Thyroid gland (tissue), 4 donors: ENCODE measurements at regions not wholly inside any gene's neighbourhood (a gene's known extent, or its start where the extent isn't known, plus 50 kb on each side); places are given as distances from the start of the nearest gene placed in this dataset.

ENCODE experiments used
- DNase-seq, 2 donors: peaks; one replicate each; pipeline ENCODE4 v3.0.0-alpha.2; 2019
- H3K27ac ChIP-seq, 3 donors: fragments of 200-600 bp; sonication (generic); 1 replicate in 2 of 3; 2 replicates in 1 of 3; pipeline ENCODE4 v1.5.1; 2016 to 2019; ENCODE audit warnings: mild to moderate bottlenecking in 1 of 3, moderate library complexity in 1 of 3
- H3K27me3 ChIP-seq: fragments of 200-600 bp; sonication (generic); one replicate; pipeline ENCODE4 v1.5.1; 2019
- H3K36me3 ChIP-seq, 2 donors: fragments of 200-600 bp; sonication (generic); one replicate each; pipeline ENCODE4 v1.5.1; 2016 to 2019
- H3K4me1 ChIP-seq, 2 donors: fragments of 200-600 bp; sonication (generic); one replicate each; pipeline ENCODE4 v1.5.1; 2017 to 2019
- H3K4me3 ChIP-seq, 3 donors: fragments of 200-600 bp; sonication (generic); replicated peaks in 1 of 3; 1 replicate in 2 of 3; 2 replicates in 1 of 3; pipeline ENCODE4 v1.5.1; 2016; ENCODE audit warnings: mild to moderate bottlenecking in 1 of 3
- H3K9me3 ChIP-seq: fragments of 200-600 bp; sonication (generic); one replicate; pipeline ENCODE4 v1.5.1; 2017
- CTCF ChIP-seq, 6 experiments: fragments of 200-600 bp in 3 of 6; fragments of 450-650 bp in 3 of 6; sonication (generic) in 3 of 6; IDR thresholded peaks; one replicate each; pipeline ENCODE4 v1.5.1; 2016 to 2019; ENCODE audit warnings: antibody characterized with exemption in 6 of 6, mild to moderate bottlenecking in 2 of 6, inconsistent platforms in 1 of 6, moderate library complexity in 1 of 6
- POLR2A ChIP-seq, 2 donors: fragments of 450-650 bp; IDR thresholded peaks; one replicate each; pipeline ENCODE4 v1.6.1; 2017; ENCODE audit warnings: antibody characterized with exemption in 2 of 2, mild to moderate bottlenecking in 2 of 2, moderate library complexity in 1 of 2
- WGBS, 2 donors: methylation state at CpG; one replicate each; pipeline ENCODE4 v1.1.5; 2017; 5-methylcytosine and 5-hydroxymethylcytosine counted together
- intact Hi-C: fragments of 100-400 bp; cut with DNase I; formaldehyde crosslinking; loops from one replicate; pipeline ENCODE4 v1.15.1; 2023

GRCh38 chr15:38195191-38195901 lies 57.3 kb upstream of the SPRED1 start:
- DNase-seq: no peak
- H3K27me3 ChIP-seq: no peaks in the 10 kb centered on the region
- H3K27ac ChIP-seq: no peak overlapping the region
- H3K4me1 ChIP-seq: no peaks in the 10 kb centered on the region
- 92 to 96% methylated on average over 5 of the region's 5 CpGs for WGBS, 2 donors
- no peak overlapping the region for H3K4me3 ChIP-seq
- intact Hi-C loops: no loop called here
- TF ChIP-seq CTCF (IDR thresholded peaks at IDR 0.05) (no peak), POLR2A (IDR thresholded peaks at IDR 0.05) (no peak)
- no peaks in the 10 kb centered on the region for H3K36me3 ChIP-seq
- no peaks in the 10 kb centered on the region for H3K9me3 ChIP-seq

- Histone ChIP-seq H3K4me1 (no peaks in the 10 kb centered on the region), H3K27me3 (no peaks in the 10 kb centered on the region), H3K9me3 (no peaks in the 10 kb centered on the region), H3K4me3 (no peak overlapping the region), H3K36me3 (no peaks in the 10 kb centered on the region), H3K27ac (no peak overlapping the region)
- no peak for DNase-seq
- 55 to 68% methylated on average over 1 of the region's 1 CpG for WGBS, 2 donors
- intact Hi-C loops: no loop called here
- TF ChIP-seq CTCF (IDR thresholded peaks at IDR 0.05) (no peak), POLR2A (IDR thresholded peaks at IDR 0.05) (no peak)
Observed at GRCh38 chr15:38196076-38196475, 56.6 kb upstream of the SPRED1 start.

- Histone ChIP-seq H3K27ac (no peak overlapping the region), H3K36me3 (no peaks in the 10 kb centered on the region), H3K4me3 (no peak overlapping the region), H3K9me3 (no peaks in the 10 kb centered on the region), H3K4me1 (peaks cover 13 to 14% of the 10 kb centered on the region in 2 donors), H3K27me3 (no peaks in the 10 kb centered on the region)
- TF ChIP-seq CTCF (IDR thresholded peaks at IDR 0.05) (no peak), POLR2A (IDR thresholded peaks at IDR 0.05) (no peak)
- intact Hi-C loops: no loop called here
- WGBS, 2 donors: 93 to 96% methylated on average over 4 of the region's 4 CpGs
- no peak for DNase-seq
Observed at GRCh38 chr15:38197553-38197952, 55.1 kb upstream of the SPRED1 start.

- no peak overlapping the region for H3K4me3 ChIP-seq
- no peak for DNase-seq
- H3K27me3 ChIP-seq: no peaks in the 10 kb centered on the region
- peak overlapping the region in 2 of 3 donors; percentile 11 to 46 for H3K27ac ChIP-seq
- TF ChIP-seq CTCF (IDR thresholded peaks at IDR 0.05) (no peak), POLR2A (IDR thresholded peaks at IDR 0.05) (no peak)
- intact Hi-C loops: no loop called here
- peaks cover 35 to 47% of the 10 kb centered on the region in 2 donors for H3K4me1 ChIP-seq
- no peaks in the 10 kb centered on the region for H3K9me3 ChIP-seq
- no peaks in the 10 kb centered on the region for H3K36me3 ChIP-seq
- WGBS, 2 donors: 70 to 71% methylated on average over 3 of the region's 3 CpGs
Observed at GRCh38 chr15:38201714-38202113, 50.9 kb upstream of the SPRED1 start.

GRCh38 chr15:38202361-38202760 lies 50.3 kb upstream of the SPRED1 start:
- peaks cover 39 to 50% of the 10 kb centered on the region in 2 donors for H3K4me1 ChIP-seq
- 14 to 24% methylated on average over 1 of the region's 1 CpG for WGBS, 2 donors
- no peaks in the 10 kb centered on the region for H3K36me3 ChIP-seq

More at GRCh38 chr15:38202361-38202760, 50.3 kb upstream of the SPRED1 start:
- H3K27me3 ChIP-seq: no peaks in the 10 kb centered on the region
- TF ChIP-seq POLR2A (IDR thresholded peaks at IDR 0.05) (no peak), CTCF (IDR thresholded peaks at IDR 0.05) (no peak)
- intact Hi-C loops: no loop called here
- H3K27ac ChIP-seq: peak overlapping the region in 2 of 3 donors; percentile 10 to 46
- DNase-seq: peak; percentile 16 to 26
- no peak overlapping the region for H3K4me3 ChIP-seq
- H3K9me3 ChIP-seq: no peaks in the 10 kb centered on the region
